ENCODE measurements at regions not wholly inside any gene's neighbourhood (a gene's known extent, or its start where the extent isn't known, plus 50 kb on each side); places are given as distances from the start of the nearest gene placed in this dataset.

GRCh38 chr10:108990441-108990840, 932.9 kb downstream of the XPNPEP1 start:
- Histone ChIP-seq H3K14ac (replicated peaks; ENCODE audit: low read depth, low read length) (no peak overlapping the region), H2BK20ac (ENCODE audit: low read depth, low read length) (no peak overlapping the region), H3K4me3 (ENCODE audit: insufficient read depth, low read depth, low read length) (no peak overlapping the region), H3K56ac (ENCODE audit: extremely low read depth, insufficient read depth, low read length) (no peak overlapping the region), H2BK120ac (ENCODE audit: low read depth, low read length) (no peak overlapping the region), H2AK5ac (ENCODE audit: low read depth, low read length) (no peak overlapping the region), H2BK15ac (ENCODE audit: low read depth, low read length) (no peak overlapping the region), H3K9ac (ENCODE audit: low read depth, low read length) (no peak overlapping the region), H3K9me1 (ENCODE audit: insufficient read depth, low read length) (no peaks in the 10 kb centered on the region), H3K9me3 (ENCODE audit: control insufficient read depth, insufficient read depth, low read length) (no peaks in the 10 kb centered on the region), H3K4me2 (ENCODE audit: low read depth, low read length) (no peak overlapping the region), H2BK5ac (ENCODE audit: low read depth, low read length, poor library complexity, severe bottlenecking) (no peak overlapping the region), H4K91ac (ENCODE audit: insufficient read depth, low read depth, low read length) (no peak overlapping the region), H2AFZ (replicated peaks; ENCODE audit: low read length, poor library complexity) (no peak overlapping the region), H3K27me3 (ENCODE audit: control insufficient read depth, insufficient read depth, low read length) (no peaks in the 10 kb centered on the region), H4K8ac (ENCODE audit: low read depth in 2 of 2, low read length in 2 of 2) (no peak overlapping the region), H4K5ac (ENCODE audit: low read depth, low read length) (no peak overlapping the region), H3K27ac (ENCODE audit: insufficient read depth, low read length) (no peak overlapping the region), H3K4ac (ENCODE audit: low read depth, low read length) (no peak overlapping the region), H3K4me1 (ENCODE audit: control insufficient read depth, insufficient read depth, low read length) (no peaks in the 10 kb centered on the region), H4K20me1 (ENCODE audit: insufficient read depth, low read length) (no peaks in the 10 kb centered on the region), H2AK9ac (replicated peaks; ENCODE audit: low read depth, low read length, poor library complexity) (no peak overlapping the region), H3K79me1 (ENCODE audit: low read depth in 1 of 2, low read length in 2 of 2) (no peaks in the 10 kb centered on the region), H3K23ac (ENCODE audit: low read depth, low read length) (no peak overlapping the region), H3K18ac (ENCODE audit: low read depth, low read length) (no peak overlapping the region), H3K36me3 (ENCODE audit: control insufficient read depth, insufficient read depth, low read length) (no peaks in the 10 kb centered on the region)
- no peak for TF ChIP-seq USF2 (IDR thresholded peaks at IDR 0.05; ENCODE audit: low read depth, low read length)
- no peak for TF ChIP-seq CTCF (conservative IDR thresholded peaks at IDR 0.05; ENCODE audit: low read depth, low read length)
- TF ChIP-seq CHD1 (IDR thresholded peaks at IDR 0.05; ENCODE audit: low read depth, low read length) = no peak
- TF ChIP-seq RFX5 (IDR thresholded peaks at IDR 0.05; ENCODE audit: low read depth, low read length) = no peak
- DNase-seq = no peak
- no CpG with 5 or more reads among the region's 5 CpGs for WGBS, 2 experiments (ENCODE audit: extremely low coverage in 2 of 2, insufficient read length in 1 of 2)
- CTCF ChIA-PET = no interaction called here
- BruUV-seq (replicated peaks) = no TSS peak
- intact Hi-C loops (cut with micrococcal nuclease) = no loop called here
- in situ Hi-C loops (cut with MboI; ENCODE audit: low sequenced_read_pairs) = no loop called here
- POLR2A ChIA-PET (ENCODE audit: unreplicated experiment) = no interaction called here
- dilution Hi-C loops (cut with HindIII; ENCODE audit: low sequenced_read_pairs, unreplicated experiment) = no loop called here
- no peak for ATAC-seq (ENCODE audit: low read depth)

Data from IMR-90 (cell line).